OCI-LY7 (cell line): ENCODE measurements at regions not wholly inside any gene's neighbourhood (a gene's known extent, or its start where the extent isn't known, plus 50 kb on each side); places are given as distances from the start of the nearest gene placed in this dataset.

ENCODE experiments used
- BruUV-seq: library from RNA; stranded (reverse); fragments of 400-500 nt; replicated peaks from 2 replicates; lab custom pipeline; 2021; lab: Mats Ljungman, UMichigan
- CTCF ChIA-PET: fragments of 300-600 bp; sonication (Branson Sonifier 250); formaldehyde crosslinking; loops from one replicate; lab custom pipeline; 2022; ENCODE audit warnings: antibody characterized with exemption; ENCODE audit not compliant: unreplicated experiment; lab: Charles Lee
- POLR2A ChIA-PET: fragments of 300-600 bp; sonication (Branson Sonifier 250); formaldehyde crosslinking; loops from one replicate; lab custom pipeline; 2022; ENCODE audit warnings: antibody characterized with exemption; lab: Charles Lee
- DNase-seq: peaks from one replicate; pipeline ENCODE4 v3.0.0-alpha.2; 2015; ENCODE audit warnings: low spot score
- H2AFZ ChIP-seq: fragments of 200-600 bp; sonication (generic), shearing (Covaris generic); 2 replicates; pipeline ENCODE4 v1.6.1; 2014; ENCODE audit warnings: mild to moderate bottlenecking, antibody characterized with exemption, low read length, moderate library complexity
- H3K27ac ChIP-seq: fragments of 200-600 bp; sonication (generic); 2 replicates; pipeline ENCODE4 v1.5.1; 2014; ENCODE audit warnings: mixed run types, low read depth, mild to moderate bottlenecking, moderate library complexity, low read length, inconsistent platforms; ENCODE audit not compliant: poor library complexity, severe bottlenecking
- H3K36me3 ChIP-seq: fragments of 200-600 bp; sonication (generic); 2 replicates; pipeline ENCODE4 v1.6.1; 2014; ENCODE audit warnings: mild to moderate bottlenecking, antibody characterized with exemption, low read length, moderate library complexity, mixed read lengths; ENCODE audit not compliant: insufficient read depth
- H3K4me1 ChIP-seq: fragments of 200-600 bp; sonication (generic); 2 replicates; pipeline ENCODE4 v1.5.1; 2014; ENCODE audit warnings: mild to moderate bottlenecking, low read length; ENCODE audit not compliant: insufficient read depth, poor library complexity, severe bottlenecking
- H3K4me2 ChIP-seq: fragments of 200-600 bp; sonication (generic); 2 replicates; pipeline ENCODE4 v1.6.1; 2014; ENCODE audit warnings: mild to moderate bottlenecking, low read length
- H3K4me3 ChIP-seq: fragments of 200-600 bp; sonication (generic); 2 replicates; pipeline ENCODE4 v1.5.1; 2014; ENCODE audit warnings: mild to moderate bottlenecking, low read depth, low read length; ENCODE audit not compliant: poor library complexity, severe bottlenecking
- H3K79me2 ChIP-seq: fragments of 200-600 bp; sonication (generic); 2 replicates; pipeline ENCODE4 v1.6.1; 2016; ENCODE audit warnings: low read depth, mild to moderate bottlenecking, low read length, moderate library complexity, mixed read lengths; ENCODE audit not compliant: insufficient read depth
- H3K9me2 ChIP-seq: fragments of 200-600 bp; sonication (generic); 2 replicates; pipeline ENCODE4 v1.6.1; 2016; ENCODE audit warnings: mild to moderate bottlenecking, low read length, mixed read lengths; ENCODE audit not compliant: insufficient read depth
- H3K9me3 ChIP-seq: fragments of 200-600 bp; sonication (generic); 2 replicates; pipeline ENCODE4 v1.6.1; 2014; ENCODE audit warnings: mild to moderate bottlenecking, mixed run types, low read length, mixed read lengths
- H4K20me1 ChIP-seq: fragments of 200-600 bp; sonication (generic); 2 replicates; pipeline ENCODE4 v1.6.1; 2014; ENCODE audit warnings: mild to moderate bottlenecking, antibody characterized with exemption, low read length, moderate library complexity, mixed read lengths; ENCODE audit not compliant: insufficient read depth
- CTCF ChIP-seq: fragments of 200-600 bp; sonication (generic); conservative IDR thresholded peaks from 2 replicates; pipeline ENCODE4 v1.5.1; 2014; ENCODE audit warnings: mild to moderate bottlenecking, antibody characterized with exemption, low read length, moderate library complexity, mixed read lengths
- EZH2phosphoT487 ChIP-seq: fragments of 200-600 bp; sonication (generic); IDR thresholded peaks from 2 replicates; pipeline ENCODE4 v1.6.1; 2018; ENCODE audit warnings: low read depth, borderline replicate concordance, mild to moderate bottlenecking, mixed run types, antibody characterized with exemption, low read length, moderate library complexity, mixed read lengths
- intact Hi-C: fragments of 100-400 bp; cut with micrococcal nuclease; formaldehyde crosslinking; loops from one replicate; pipeline ENCODE4 v1.10.0; 2022; ENCODE audit not compliant: unreplicated experiment

- ChIA-PET CTCF (no interaction called here), POLR2A (no interaction called here)
- Histone ChIP-seq H3K27ac (no peak overlapping the region), H4K20me1 (no peaks in the 10 kb centered on the region), H2AFZ (peak overlapping the region; percentile 55; the same call in 1 of the 2 replicates), H3K79me2 (no peaks in the 10 kb centered on the region), H3K9me3 (no peaks in the 10 kb centered on the region), H3K9me2 (no peaks in the 10 kb centered on the region), H3K36me3 (no peaks in the 10 kb centered on the region), H3K4me1 (peaks cover 2% of the 10 kb centered on the region), H3K4me2 (no peak overlapping the region), H3K4me3 (no peak overlapping the region)
- no peak for DNase-seq
- intact Hi-C loops = no loop called here
- TF ChIP-seq EZH2phosphoT487 = no peak
- no peak for TF ChIP-seq CTCF
- BruUV-seq = no TSS peak
Observed at GRCh38 chr6:134378426-134378825, 60.5 kb upstream of the SGK1 start.

GRCh38 chr6:134376785-134377184 lies 58.9 kb upstream of the SGK1 start:
- Histone ChIP-seq H3K79me2 (no peaks in the 10 kb centered on the region), H3K27ac (no peak overlapping the region), H4K20me1 (no peaks in the 10 kb centered on the region), H3K36me3 (no peaks in the 10 kb centered on the region), H3K9me3 (no peaks in the 10 kb centered on the region), H3K4me3 (no peak overlapping the region), H3K9me2 (0 out of 2 replicates have a peak, but pooled peaks cover 3% of the 10 kb centered on the region), H3K4me2 (no peak overlapping the region), H3K4me1 (peaks cover 8% of the 10 kb centered on the region), H2AFZ (no peak overlapping the region)
- BruUV-seq = no TSS peak
- TF ChIP-seq CTCF (no peak), EZH2phosphoT487 (no peak)
- POLR2A ChIA-PET = no interaction called here
- no peak for DNase-seq
- CTCF ChIA-PET = no interaction called here
- intact Hi-C loops = no loop called here

GRCh38 chr6:134375220-134375580 lies 57.3 kb upstream of the SGK1 start:
- intact Hi-C loops = no loop called here
- H3K4me2 ChIP-seq = no peak overlapping the region

More at GRCh38 chr6:134375220-134375580, 57.3 kb upstream of the SGK1 start:
- CTCF ChIA-PET = no interaction called here
- Histone ChIP-seq H3K9me3 (no peaks in the 10 kb centered on the region), H3K79me2 (no peaks in the 10 kb centered on the region), H2AFZ (no peak overlapping the region), H3K36me3 (no peaks in the 10 kb centered on the region), H3K9me2 (0 out of 2 replicates have a peak, but pooled peaks cover 3% of the 10 kb centered on the region), H3K4me1 (peaks cover 8% of the 10 kb centered on the region), H3K27ac (no peak overlapping the region), H3K4me3 (no peak overlapping the region), H4K20me1 (no peaks in the 10 kb centered on the region)
- no peak for DNase-seq
- BruUV-seq = no TSS peak
- POLR2A ChIA-PET = interaction anchor here (0.6 to 1.8 kb wide), 5 partner anchors 11 to 405 kb away, joined by 3 to 6 read pairs (median 4); no protein-coding TSS in a partner anchor
- TF ChIP-seq CTCF (no peak), EZH2phosphoT487 (no peak)
